Testis (tissue), 2 donors: ENCODE measurements at regions not wholly inside any gene's neighbourhood (a gene's known extent, or its start where the extent isn't known, plus 50 kb on each side); places are given as distances from the start of the nearest gene placed in this dataset.

Experiments
- DNase-seq: peaks from one replicate; pipeline ENCODE4 v3.0.0-alpha.2; 2019
- H3K27ac ChIP-seq, 2 donors: fragments of 200-600 bp; sonication (generic); one replicate each; pipeline ENCODE4 v1.5.1; 2019
- H3K27me3 ChIP-seq: fragments of 200-600 bp; sonication (generic); one replicate; pipeline ENCODE4 v1.5.1; 2019
- H3K36me3 ChIP-seq: fragments of 200-600 bp; sonication (generic); one replicate; pipeline ENCODE4 v1.5.1; 2017; ENCODE audit warnings: low read depth; ENCODE audit errors: missing control alignments
- H3K4me1 ChIP-seq: fragments of 200-600 bp; sonication (generic); one replicate; pipeline ENCODE4 v1.5.1; 2019
- H3K4me3 ChIP-seq, 2 donors: fragments of 200-600 bp; sonication (generic); one replicate each; pipeline ENCODE4 v1.5.1; 2017 to 2019
- H3K9me3 ChIP-seq: fragments of 200-600 bp; sonication (generic); one replicate; pipeline ENCODE4 v1.5.1; 2017
- POLR2A ChIP-seq: fragments of 450-650 bp; IDR thresholded peaks from one replicate; pipeline ENCODE4 v1.6.1; 2017; ENCODE audit warnings: antibody characterized with exemption, mild to moderate bottlenecking, moderate library complexity
- WGBS, 2 donors: methylation state at CpG; one replicate each; pipeline ENCODE4 v1.1.5; 2018; 5-methylcytosine and 5-hydroxymethylcytosine counted together
- intact Hi-C: fragments of 100-400 bp; cut with DNase I; formaldehyde crosslinking; loops from one replicate; pipeline ENCODE4 v1.15.1; 2023; ENCODE audit warnings: low total_unique reads
- TF ChIP-seq, protein P1 (sequence below), 3 experiments: fragments of 450-650 bp in 2 of 3; fragments of 200-600 bp in 1 of 3; sonication (generic) in 1 of 3; IDR thresholded peaks; one replicate each; pipeline ENCODE4 v1.5.1; 2016 to 2019; ENCODE audit warnings: antibody characterized with exemption in 3 of 3, mild to moderate bottlenecking in 2 of 3, moderate library complexity in 1 of 3

- H3K9me3 ChIP-seq: no peaks in the 10 kb centered on the region
- H3K36me3 ChIP-seq: no peaks in the 10 kb centered on the region
- intact Hi-C loops: no loop called here
- no peaks in the 10 kb centered on the region for H3K4me1 ChIP-seq
- no peak overlapping the region for H3K4me3 ChIP-seq
- H3K27ac ChIP-seq: no peak overlapping the region
- TF ChIP-seq, protein P1, sequence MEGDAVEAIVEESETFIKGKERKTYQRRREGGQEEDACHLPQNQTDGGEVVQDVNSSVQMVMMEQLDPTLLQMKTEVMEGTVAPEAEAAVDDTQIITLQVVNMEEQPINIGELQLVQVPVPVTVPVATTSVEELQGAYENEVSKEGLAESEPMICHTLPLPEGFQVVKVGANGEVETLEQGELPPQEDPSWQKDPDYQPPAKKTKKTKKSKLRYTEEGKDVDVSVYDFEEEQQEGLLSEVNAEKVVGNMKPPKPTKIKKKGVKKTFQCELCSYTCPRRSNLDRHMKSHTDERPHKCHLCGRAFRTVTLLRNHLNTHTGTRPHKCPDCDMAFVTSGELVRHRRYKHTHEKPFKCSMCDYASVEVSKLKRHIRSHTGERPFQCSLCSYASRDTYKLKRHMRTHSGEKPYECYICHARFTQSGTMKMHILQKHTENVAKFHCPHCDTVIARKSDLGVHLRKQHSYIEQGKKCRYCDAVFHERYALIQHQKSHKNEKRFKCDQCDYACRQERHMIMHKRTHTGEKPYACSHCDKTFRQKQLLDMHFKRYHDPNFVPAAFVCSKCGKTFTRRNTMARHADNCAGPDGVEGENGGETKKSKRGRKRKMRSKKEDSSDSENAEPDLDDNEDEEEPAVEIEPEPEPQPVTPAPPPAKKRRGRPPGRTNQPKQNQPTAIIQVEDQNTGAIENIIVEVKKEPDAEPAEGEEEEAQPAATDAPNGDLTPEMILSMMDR (IDR thresholded peaks at IDR 0.05): no peak
- TF ChIP-seq POLR2A: no peak
- no peaks in the 10 kb centered on the region for H3K27me3 ChIP-seq
- DNase-seq: no peak
- 85 to 89% methylated on average over 5 of the region's 5 CpGs for WGBS, 2 donors
These were observed 372.2 kb downstream of the INSIG2 start for GRCh38 chr2:118460425-118460824.

DNA sequence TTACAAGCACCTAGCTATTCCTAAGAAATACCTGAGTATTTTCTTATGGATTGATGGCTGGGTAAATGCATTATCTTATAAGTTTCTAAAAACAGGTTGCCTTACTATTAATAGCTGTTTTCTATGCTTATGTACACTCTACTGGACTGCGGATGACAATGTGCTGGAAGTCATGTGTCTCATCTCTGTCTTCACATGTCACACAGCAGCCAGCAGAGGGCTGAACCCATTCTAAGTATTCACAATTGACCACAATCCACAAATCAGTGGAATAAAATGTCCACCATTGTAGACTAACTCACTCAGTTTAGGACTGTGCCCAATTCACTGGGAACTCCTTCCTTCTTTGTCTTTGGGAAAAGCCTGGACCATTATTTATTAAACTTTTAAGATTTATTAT lies 371.2 kb downstream of the INSIG2 start:
- no peak for DNase-seq
- H3K4me3 ChIP-seq: no peak overlapping the region
- intact Hi-C loops: no loop called here
- no peaks in the 10 kb centered on the region for H3K27me3 ChIP-seq
- no peaks in the 10 kb centered on the region for H3K36me3 ChIP-seq
- no peak for TF ChIP-seq POLR2A
- TF ChIP-seq, protein P1 (IDR thresholded peaks at IDR 0.05): no peak
- no peak overlapping the region for H3K27ac ChIP-seq
- no peaks in the 10 kb centered on the region for H3K4me1 ChIP-seq
- H3K9me3 ChIP-seq: no peaks in the 10 kb centered on the region
- 90 to 100% methylated on average over 1 of the region's 1 CpG for WGBS, 2 donors

- no peaks in the 10 kb centered on the region for H3K27me3 ChIP-seq
- TF ChIP-seq, protein P1 (IDR thresholded peaks at IDR 0.05): no peak
- H3K36me3 ChIP-seq: no peaks in the 10 kb centered on the region
- H3K4me1 ChIP-seq: no peaks in the 10 kb centered on the region
- intact Hi-C loops: no loop called here
- H3K4me3 ChIP-seq: no peak overlapping the region
- no peak overlapping the region for H3K27ac ChIP-seq
- WGBS, 2 donors: 77 to 79% methylated on average over 3 of the region's 3 CpGs
- DNase-seq: no peak
- H3K9me3 ChIP-seq: no peaks in the 10 kb centered on the region
These were observed 369.7 kb downstream of the INSIG2 start for GRCh38 chr2:118457951-118458350.

DNA sequence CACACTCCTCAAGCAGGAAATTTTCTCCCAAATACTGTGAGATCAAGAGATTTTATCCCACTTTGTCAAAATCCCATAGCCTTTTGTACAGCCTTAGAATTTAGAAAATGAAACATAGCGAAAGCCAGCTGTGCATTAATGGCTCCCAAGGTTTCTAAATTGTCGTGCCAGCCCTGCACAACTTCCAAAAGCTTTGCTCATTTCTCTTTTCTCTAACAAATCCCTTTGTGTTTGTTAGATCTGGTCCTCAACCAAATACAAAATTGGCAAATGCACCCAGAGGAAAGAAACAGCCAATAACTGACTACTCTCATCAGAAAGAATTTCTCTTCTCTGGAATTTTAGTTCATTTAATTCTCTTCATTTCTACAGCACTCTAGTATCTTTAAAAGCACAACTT lies 361.1 kb downstream of the INSIG2 start:
- no peaks in the 10 kb centered on the region for H3K27me3 ChIP-seq
- DNase-seq: no peak
- no peak overlapping the region for H3K4me3 ChIP-seq
- TF ChIP-seq POLR2A: no peak
- TF ChIP-seq, protein P1 (IDR thresholded peaks at IDR 0.05): no peak
- H3K36me3 ChIP-seq: no peaks in the 10 kb centered on the region
- intact Hi-C loops: no loop called here
- no peaks in the 10 kb centered on the region for H3K9me3 ChIP-seq
- H3K27ac ChIP-seq: no peak overlapping the region
- WGBS, 2 donors: 77 to 86% methylated on average over 2 of the region's 2 CpGs
- H3K4me1 ChIP-seq: no peaks in the 10 kb centered on the region

- Histone ChIP-seq H3K36me3 (no peaks in the 10 kb centered on the region), H3K4me1 (no peaks in the 10 kb centered on the region), H3K9me3 (no peaks in the 10 kb centered on the region), H3K27ac (no peak overlapping the region), H3K4me3 (no peak overlapping the region), H3K27me3 (no peaks in the 10 kb centered on the region)
- no peak for TF ChIP-seq POLR2A
- TF ChIP-seq, protein P1 (IDR thresholded peaks at IDR 0.05): no peak
- WGBS, 2 donors: 67 to 73% methylated on average over 2 of the region's 2 CpGs
- no peak for DNase-seq
- intact Hi-C loops: no loop called here
These were observed 355.3 kb downstream of the INSIG2 start for GRCh38 chr2:118443596-118443995.
